ENCODE measurements at regions not wholly inside any gene's neighbourhood (a gene's known extent, or its start where the extent isn't known, plus 50 kb on each side); places are given as distances from the start of the nearest gene placed in this dataset.

GRCh38 chr13:106867249-106867648, 299.3 kb upstream of the ARGLU1 start:
- Histone ChIP-seq H3K4me3 (ENCODE audit: low read depth, low read length) (no peak overlapping the region), H3K27me3 (ENCODE audit: insufficient read depth, low read depth, severe bottlenecking) (peaks cover 3% of the 10 kb centered on the region), H3K9me3 (ENCODE audit: severe bottlenecking) (no peaks in the 10 kb centered on the region), H3K36me3 (no peaks in the 10 kb centered on the region), H3K27ac (no peak overlapping the region)
- no peak for DNase-seq
- TF ChIP-seq CTCF (IDR thresholded peaks at IDR 0.05; ENCODE audit: low read depth, low read length) = no peak

GRCh38 chr13:106865716-106866440, 297.9 kb upstream of the ARGLU1 start:
- peaks cover 3% of the 10 kb centered on the region for H3K27me3 ChIP-seq (ENCODE audit: insufficient read depth, low read depth, severe bottlenecking)
- no peak overlapping the region for H3K27ac ChIP-seq
- DNase-seq = no peak
- H3K9me3 ChIP-seq (ENCODE audit: severe bottlenecking) = no peaks in the 10 kb centered on the region
- no peaks in the 10 kb centered on the region for H3K36me3 ChIP-seq
- no peak for TF ChIP-seq CTCF (IDR thresholded peaks at IDR 0.05; ENCODE audit: low read depth, low read length)
- H3K4me3 ChIP-seq (ENCODE audit: low read depth, low read length) = no peak overlapping the region

- no peak for DNase-seq
- Histone ChIP-seq H3K27ac (no peak overlapping the region), H3K9me3 (ENCODE audit: severe bottlenecking) (no peaks in the 10 kb centered on the region), H3K4me3 (ENCODE audit: low read depth, low read length) (no peak overlapping the region), H3K27me3 (ENCODE audit: insufficient read depth, low read depth, severe bottlenecking) (peaks cover 2% of the 10 kb centered on the region), H3K36me3 (no peaks in the 10 kb centered on the region)
- no peak for TF ChIP-seq CTCF (IDR thresholded peaks at IDR 0.05; ENCODE audit: low read depth, low read length)
Observed at GRCh38 chr13:106859533-106859904, 291.6 kb upstream of the ARGLU1 start.

- DNase-seq = no peak
- Histone ChIP-seq H3K9me3 (ENCODE audit: severe bottlenecking) (no peaks in the 10 kb centered on the region), H3K4me3 (ENCODE audit: low read depth, low read length) (no peak overlapping the region), H3K27ac (no peak overlapping the region), H3K27me3 (ENCODE audit: insufficient read depth, low read depth, severe bottlenecking) (peaks cover 2% of the 10 kb centered on the region), H3K36me3 (no peaks in the 10 kb centered on the region)
- no peak for TF ChIP-seq CTCF (IDR thresholded peaks at IDR 0.05; ENCODE audit: low read depth, low read length)
Observed at GRCh38 chr13:106858903-106859532, 291.1 kb upstream of the ARGLU1 start.

- no peak for TF ChIP-seq CTCF (IDR thresholded peaks at IDR 0.05; ENCODE audit: low read depth, low read length)
- DNase-seq = no peak
- H3K27ac ChIP-seq = no peak overlapping the region
- H3K27me3 ChIP-seq (ENCODE audit: insufficient read depth, low read depth, severe bottlenecking) = peaks cover under 1% of the 10 kb centered on the region
- no peaks in the 10 kb centered on the region for H3K36me3 ChIP-seq
- no peak overlapping the region for H3K4me3 ChIP-seq (ENCODE audit: low read depth, low read length)
- no peaks in the 10 kb centered on the region for H3K9me3 ChIP-seq (ENCODE audit: severe bottlenecking)
Observed at GRCh38 chr13:106852436-106852835, 284.5 kb upstream of the ARGLU1 start.

Data from WERI-Rb-1 (cell line).